DND-41 (cell line): ENCODE measurements at regions not wholly inside any gene's neighbourhood (a gene's known extent, or its start where the extent isn't known, plus 50 kb on each side); places are given as distances from the start of the nearest gene placed in this dataset.

ENCODE experiments used
- ATAC-seq: fragments of 200-7000 bp; cut with Tn5 transposase; 3 replicates; pipeline ENCODE4 v1.9.1; 2021; ENCODE audit warnings: low read depth; ENCODE audit not compliant: insufficient read depth
- DNase-seq: peaks from one replicate; pipeline ENCODE4 v3.0.0-alpha.2; 2020
- H2AFZ ChIP-seq: 2 replicates; pipeline ENCODE4 v1.6.0; 2012; ENCODE audit warnings: low read depth, low read length
- H3K27ac ChIP-seq: 2 replicates; pipeline ENCODE4 v1.5.1; 2012; ENCODE audit warnings: low read length, inconsistent platforms
- H3K27me3 ChIP-seq: fragments of 200-600 bp; sonication (generic); 2 replicates; pipeline ENCODE4 v1.6.0; 2012; ENCODE audit warnings: low read length, mild to moderate bottlenecking, inconsistent platforms; ENCODE audit not compliant: insufficient read depth, poor library complexity
- H3K36me3 ChIP-seq: 2 replicates; pipeline ENCODE4 v1.5.1; 2012; ENCODE audit warnings: low read length, inconsistent platforms; ENCODE audit not compliant: insufficient read depth
- H3K4me1 ChIP-seq: 2 replicates; pipeline ENCODE4 v1.5.1; 2012; ENCODE audit warnings: mild to moderate bottlenecking, low read length; ENCODE audit not compliant: insufficient read depth
- H3K4me2 ChIP-seq: 2 replicates; pipeline ENCODE4 v1.6.0; 2012; ENCODE audit warnings: mild to moderate bottlenecking, moderate library complexity, low read length, inconsistent platforms; ENCODE audit not compliant: insufficient read depth
- H3K4me3 ChIP-seq, 2 experiments: fragments of 200-600 bp in 1 of 2; shearing (Covaris generic) in 1 of 2; 2 replicates each; pipeline ENCODE4 v1.5.1; 2012 to 2016; ENCODE audit warnings: inconsistent platforms in 2 of 2, low read length in 2 of 2, mild to moderate bottlenecking in 2 of 2, low read depth in 1 of 2, moderate library complexity in 1 of 2
- H3K79me2 ChIP-seq: 2 replicates; pipeline ENCODE4 v1.6.0; 2012; ENCODE audit warnings: low read length, inconsistent platforms; ENCODE audit not compliant: insufficient read depth
- H3K9ac ChIP-seq: 2 replicates; pipeline ENCODE4 v1.6.0; 2012; ENCODE audit warnings: low read depth, mild to moderate bottlenecking, inconsistent platforms, low read length, moderate library complexity
- H3K9me3 ChIP-seq: 2 replicates; pipeline ENCODE4 v1.5.1; 2012; ENCODE audit warnings: low read length, moderate library complexity, mild to moderate bottlenecking, inconsistent platforms; ENCODE audit not compliant: insufficient read depth, severe bottlenecking
- H4K20me1 ChIP-seq: 2 replicates; pipeline ENCODE4 v1.6.0; 2012; ENCODE audit warnings: low read length; ENCODE audit not compliant: insufficient read depth
- EZH2 ChIP-seq: IDR thresholded peaks from 3 replicates; pipeline ENCODE4 v1.6.1; 2012; ENCODE audit warnings: borderline replicate concordance, low read depth, mild to moderate bottlenecking, moderate library complexity, low read length, inconsistent platforms; ENCODE audit not compliant: severe bottlenecking
- TF ChIP-seq, protein P1 (sequence below): IDR thresholded peaks from 2 replicates; pipeline ENCODE4 v1.5.1; 2012; ENCODE audit warnings: borderline replicate concordance, low read length, moderate library complexity, mild to moderate bottlenecking; ENCODE audit not compliant: poor library complexity, severe bottlenecking; ENCODE audit errors: extremely low read depth

- Histone ChIP-seq H3K79me2 (no peaks in the 10 kb centered on the region), H3K27me3 (peaks cover 15% of the 10 kb centered on the region), H3K27ac (no peak overlapping the region), H3K4me1 (no peaks in the 10 kb centered on the region), H3K9me3 (no peaks in the 10 kb centered on the region), H3K9ac (no peak overlapping the region), H3K4me3 (no peak overlapping the region), H3K4me2 (no peak overlapping the region), H3K36me3 (no peaks in the 10 kb centered on the region), H2AFZ (no peak overlapping the region), H4K20me1 (no peaks in the 10 kb centered on the region)
- no peak for DNase-seq
- TF ChIP-seq, protein P1, sequence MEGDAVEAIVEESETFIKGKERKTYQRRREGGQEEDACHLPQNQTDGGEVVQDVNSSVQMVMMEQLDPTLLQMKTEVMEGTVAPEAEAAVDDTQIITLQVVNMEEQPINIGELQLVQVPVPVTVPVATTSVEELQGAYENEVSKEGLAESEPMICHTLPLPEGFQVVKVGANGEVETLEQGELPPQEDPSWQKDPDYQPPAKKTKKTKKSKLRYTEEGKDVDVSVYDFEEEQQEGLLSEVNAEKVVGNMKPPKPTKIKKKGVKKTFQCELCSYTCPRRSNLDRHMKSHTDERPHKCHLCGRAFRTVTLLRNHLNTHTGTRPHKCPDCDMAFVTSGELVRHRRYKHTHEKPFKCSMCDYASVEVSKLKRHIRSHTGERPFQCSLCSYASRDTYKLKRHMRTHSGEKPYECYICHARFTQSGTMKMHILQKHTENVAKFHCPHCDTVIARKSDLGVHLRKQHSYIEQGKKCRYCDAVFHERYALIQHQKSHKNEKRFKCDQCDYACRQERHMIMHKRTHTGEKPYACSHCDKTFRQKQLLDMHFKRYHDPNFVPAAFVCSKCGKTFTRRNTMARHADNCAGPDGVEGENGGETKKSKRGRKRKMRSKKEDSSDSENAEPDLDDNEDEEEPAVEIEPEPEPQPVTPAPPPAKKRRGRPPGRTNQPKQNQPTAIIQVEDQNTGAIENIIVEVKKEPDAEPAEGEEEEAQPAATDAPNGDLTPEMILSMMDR = no peak
- TF ChIP-seq EZH2 = no peak
- no peak for ATAC-seq
These were observed 54.4 kb upstream of the CPHXL start for GRCh38 chr16:75780669-75781068.

GRCh38 chr16:75781683-75782343 is 55.5 kb upstream of the CPHXL start:
- Histone ChIP-seq H3K9ac (no peak overlapping the region), H3K4me2 (no peak overlapping the region), H3K9me3 (no peaks in the 10 kb centered on the region), H3K4me3 (no peak overlapping the region), H3K4me1 (no peaks in the 10 kb centered on the region), H2AFZ (no peak overlapping the region), H3K27ac (no peak overlapping the region), H4K20me1 (no peaks in the 10 kb centered on the region), H3K79me2 (no peaks in the 10 kb centered on the region), H3K27me3 (peaks cover 15% of the 10 kb centered on the region), H3K36me3 (no peaks in the 10 kb centered on the region)
- TF ChIP-seq EZH2 = no peak
- TF ChIP-seq, protein P1 = no peak
- DNase-seq (no peak), ATAC-seq (no peak)

- no peaks in the 10 kb centered on the region for H3K79me2 ChIP-seq
- no peaks in the 10 kb centered on the region for H4K20me1 ChIP-seq
- no peak overlapping the region for H2AFZ ChIP-seq
- TF ChIP-seq EZH2 = no peak
- TF ChIP-seq, protein P1 = no peak
- ATAC-seq (no peak), DNase-seq (no peak)
- H3K4me2 ChIP-seq = no peak overlapping the region
- H3K9me3 ChIP-seq = no peaks in the 10 kb centered on the region
- H3K4me3 ChIP-seq = no peak overlapping the region
- H3K4me1 ChIP-seq = no peaks in the 10 kb centered on the region
- no peak overlapping the region for H3K27ac ChIP-seq
- H3K9ac ChIP-seq = no peak overlapping the region
- H3K36me3 ChIP-seq = no peaks in the 10 kb centered on the region
- no peaks in the 10 kb centered on the region for H3K27me3 ChIP-seq
These were observed 61.1 kb upstream of the CPHXL start for GRCh38 chr16:75787440-75787839.
